ENCODE measurements at regions not wholly inside any gene's neighbourhood (a gene's known extent, or its start where the extent isn't known, plus 50 kb on each side); places are given as distances from the start of the nearest gene placed in this dataset.

DNA sequence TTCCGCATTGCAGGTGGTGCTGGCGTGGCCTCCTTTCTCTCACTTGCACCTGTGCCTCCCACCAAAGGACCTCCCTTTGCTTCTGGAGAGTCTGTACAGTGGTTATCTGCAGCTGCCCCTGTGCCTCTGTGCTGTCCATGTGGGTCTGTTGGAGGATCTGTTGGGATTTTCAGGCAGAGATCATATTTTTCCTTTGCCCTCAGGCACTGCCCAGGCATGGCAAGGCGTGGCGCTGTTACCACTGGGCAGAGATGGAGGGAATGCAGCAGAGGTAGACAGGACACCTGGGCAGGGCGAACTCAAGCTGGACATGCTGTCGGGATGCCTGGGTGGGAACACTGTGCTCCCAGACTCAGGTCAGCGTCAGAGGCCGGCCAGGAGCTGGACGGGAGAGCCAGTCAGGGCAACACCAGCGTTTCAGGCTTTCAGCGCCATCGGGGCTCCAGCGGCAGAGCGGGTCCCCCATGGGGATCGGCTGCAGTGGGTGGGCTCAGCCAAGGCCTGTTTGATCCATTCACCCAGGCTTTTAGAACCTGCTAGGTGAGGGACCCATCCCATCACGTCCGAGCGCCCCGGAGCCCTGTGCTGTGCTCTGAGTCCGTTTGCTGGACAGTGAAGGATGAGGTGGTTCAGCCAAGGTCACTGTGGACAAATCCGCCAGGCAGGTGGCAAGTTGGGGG, 718.9 kb downstream of the BRD1 start:
- TF ChIP-seq, protein P1, sequence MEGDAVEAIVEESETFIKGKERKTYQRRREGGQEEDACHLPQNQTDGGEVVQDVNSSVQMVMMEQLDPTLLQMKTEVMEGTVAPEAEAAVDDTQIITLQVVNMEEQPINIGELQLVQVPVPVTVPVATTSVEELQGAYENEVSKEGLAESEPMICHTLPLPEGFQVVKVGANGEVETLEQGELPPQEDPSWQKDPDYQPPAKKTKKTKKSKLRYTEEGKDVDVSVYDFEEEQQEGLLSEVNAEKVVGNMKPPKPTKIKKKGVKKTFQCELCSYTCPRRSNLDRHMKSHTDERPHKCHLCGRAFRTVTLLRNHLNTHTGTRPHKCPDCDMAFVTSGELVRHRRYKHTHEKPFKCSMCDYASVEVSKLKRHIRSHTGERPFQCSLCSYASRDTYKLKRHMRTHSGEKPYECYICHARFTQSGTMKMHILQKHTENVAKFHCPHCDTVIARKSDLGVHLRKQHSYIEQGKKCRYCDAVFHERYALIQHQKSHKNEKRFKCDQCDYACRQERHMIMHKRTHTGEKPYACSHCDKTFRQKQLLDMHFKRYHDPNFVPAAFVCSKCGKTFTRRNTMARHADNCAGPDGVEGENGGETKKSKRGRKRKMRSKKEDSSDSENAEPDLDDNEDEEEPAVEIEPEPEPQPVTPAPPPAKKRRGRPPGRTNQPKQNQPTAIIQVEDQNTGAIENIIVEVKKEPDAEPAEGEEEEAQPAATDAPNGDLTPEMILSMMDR (IDR thresholded peaks at IDR 0.05), result no peak
- TF ChIP-seq EP300 (IDR thresholded peaks at IDR 0.05), result no peak

Measured in tibial nerve (tissue), 4 donors.